WTC11 (cell line): ENCODE measurements at regions not wholly inside any gene's neighbourhood (a gene's known extent, or its start where the extent isn't known, plus 50 kb on each side); places are given as distances from the start of the nearest gene placed in this dataset.

Experiments used
- SP1 ChIP-seq: sonication (generic); formaldehyde crosslinking; conservative IDR thresholded peaks from 2 replicates; pipeline ENCODE4 v1.8.1; 2022; ENCODE audit warnings: missing genetic modification reagents
- TF ChIP-seq, protein P1 (sequence below): fragments of 200-600 bp; IDR thresholded peaks from 2 replicates; pipeline ENCODE4 v1.8.0; 2022; ENCODE audit warnings: antibody characterized with exemption
- TF ChIP-seq, protein P2 (sequence below): sonication (generic); formaldehyde crosslinking; IDR thresholded peaks from 2 replicates; pipeline ENCODE4 v1.8.1; 2022; ENCODE audit warnings: low read depth, missing genetic modification reagents, borderline replicate concordance

DNA sequence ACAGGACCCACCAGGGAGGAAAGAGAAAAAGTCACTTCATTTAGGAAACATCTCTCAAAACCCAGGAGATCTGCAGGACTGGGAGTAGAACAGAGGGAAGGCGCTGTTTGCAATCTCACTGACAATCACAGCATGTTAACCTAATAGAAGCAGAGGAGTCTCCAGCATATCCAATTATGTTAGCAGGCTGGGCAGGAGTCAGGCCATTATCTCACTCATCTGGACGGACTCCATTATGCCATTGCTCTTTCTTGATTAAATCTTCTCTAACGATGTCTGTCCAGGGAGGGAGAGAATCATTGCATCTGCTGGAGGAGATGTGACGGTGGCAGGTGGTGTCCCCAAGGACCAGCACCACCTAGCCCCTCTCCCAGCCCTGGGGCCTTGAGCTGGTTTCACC is 203.8 kb upstream of the SFSWAP start:
- TF ChIP-seq, protein P1, sequence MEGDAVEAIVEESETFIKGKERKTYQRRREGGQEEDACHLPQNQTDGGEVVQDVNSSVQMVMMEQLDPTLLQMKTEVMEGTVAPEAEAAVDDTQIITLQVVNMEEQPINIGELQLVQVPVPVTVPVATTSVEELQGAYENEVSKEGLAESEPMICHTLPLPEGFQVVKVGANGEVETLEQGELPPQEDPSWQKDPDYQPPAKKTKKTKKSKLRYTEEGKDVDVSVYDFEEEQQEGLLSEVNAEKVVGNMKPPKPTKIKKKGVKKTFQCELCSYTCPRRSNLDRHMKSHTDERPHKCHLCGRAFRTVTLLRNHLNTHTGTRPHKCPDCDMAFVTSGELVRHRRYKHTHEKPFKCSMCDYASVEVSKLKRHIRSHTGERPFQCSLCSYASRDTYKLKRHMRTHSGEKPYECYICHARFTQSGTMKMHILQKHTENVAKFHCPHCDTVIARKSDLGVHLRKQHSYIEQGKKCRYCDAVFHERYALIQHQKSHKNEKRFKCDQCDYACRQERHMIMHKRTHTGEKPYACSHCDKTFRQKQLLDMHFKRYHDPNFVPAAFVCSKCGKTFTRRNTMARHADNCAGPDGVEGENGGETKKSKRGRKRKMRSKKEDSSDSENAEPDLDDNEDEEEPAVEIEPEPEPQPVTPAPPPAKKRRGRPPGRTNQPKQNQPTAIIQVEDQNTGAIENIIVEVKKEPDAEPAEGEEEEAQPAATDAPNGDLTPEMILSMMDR, result no peak
- TF ChIP-seq, protein P2, sequence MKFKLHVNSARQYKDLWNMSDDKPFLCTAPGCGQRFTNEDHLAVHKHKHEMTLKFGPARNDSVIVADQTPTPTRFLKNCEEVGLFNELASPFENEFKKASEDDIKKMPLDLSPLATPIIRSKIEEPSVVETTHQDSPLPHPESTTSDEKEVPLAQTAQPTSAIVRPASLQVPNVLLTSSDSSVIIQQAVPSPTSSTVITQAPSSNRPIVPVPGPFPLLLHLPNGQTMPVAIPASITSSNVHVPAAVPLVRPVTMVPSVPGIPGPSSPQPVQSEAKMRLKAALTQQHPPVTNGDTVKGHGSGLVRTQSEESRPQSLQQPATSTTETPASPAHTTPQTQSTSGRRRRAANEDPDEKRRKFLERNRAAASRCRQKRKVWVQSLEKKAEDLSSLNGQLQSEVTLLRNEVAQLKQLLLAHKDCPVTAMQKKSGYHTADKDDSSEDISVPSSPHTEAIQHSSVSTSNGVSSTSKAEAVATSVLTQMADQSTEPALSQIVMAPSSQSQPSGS, result no peak
- no peak for TF ChIP-seq SP1 (CRISPR knock-in tag)
